SK-N-SH treated with all-trans-retinoic acid at 6 μM for 48 hours (cell line): ENCODE measurements at regions not wholly inside any gene's neighbourhood (a gene's known extent, or its start where the extent isn't known, plus 50 kb on each side); places are given as distances from the start of the nearest gene placed in this dataset.

Experiments used
- BACH2 ChIP-seq: fragments of 250-450 bp; sonication (Bioruptor Pico); IDR thresholded peaks from 2 replicates; pipeline ENCODE4 v1.9.0; 2021; ENCODE audit warnings: mild to moderate bottlenecking, borderline replicate concordance
- GLIS3 ChIP-seq: fragments of 250-450 bp; sonication (Bioruptor Pico); IDR thresholded peaks from 2 replicates; pipeline ENCODE4 v1.5.0; 2020; ENCODE audit warnings: mild to moderate bottlenecking, moderate library complexity
- OSR1 ChIP-seq: fragments of 250-450 bp; sonication (Bioruptor Pico); IDR thresholded peaks from 2 replicates; pipeline ENCODE4 v1.8.0; 2022; ENCODE audit warnings: moderate library complexity, mild to moderate bottlenecking, inconsistent platforms
- PATZ1 ChIP-seq: fragments of 250-450 bp; sonication (Bioruptor Pico); IDR thresholded peaks from 2 replicates; pipeline ENCODE4 v1.8.0; 2020; ENCODE audit warnings: mild to moderate bottlenecking, moderate library complexity, borderline replicate concordance
- RARB ChIP-seq: fragments of 250-450 bp; sonication (Bioruptor Pico); IDR thresholded peaks from 2 replicates; pipeline ENCODE4 v1.8.0; 2021; ENCODE audit warnings: mild to moderate bottlenecking, moderate library complexity
- SNAI2 ChIP-seq: fragments of 250-450 bp; sonication (Bioruptor Pico); IDR thresholded peaks from 2 replicates; pipeline ENCODE4 v1.5.0; 2020; ENCODE audit warnings: mild to moderate bottlenecking, moderate library complexity
- TCF4 ChIP-seq: fragments of 250-450 bp; sonication (Bioruptor Pico); IDR thresholded peaks from 2 replicates; pipeline ENCODE4 v1.8.0; 2021; ENCODE audit warnings: mild to moderate bottlenecking, moderate library complexity, borderline replicate concordance
- ZFP3 ChIP-seq: fragments of 250-450 bp; sonication (Bioruptor Pico); IDR thresholded peaks from 2 replicates; pipeline ENCODE4 v1.5.0; 2020; ENCODE audit warnings: mild to moderate bottlenecking, moderate library complexity
- ZFP30 ChIP-seq: fragments of 450-650 bp; formaldehyde crosslinking; IDR thresholded peaks from 2 replicates; pipeline ENCODE4 v1.5.0; 2022; ENCODE audit warnings: mild to moderate bottlenecking, moderate library complexity
- ZNF70 ChIP-seq: fragments of 450-650 bp; formaldehyde crosslinking; IDR thresholded peaks from 2 replicates; pipeline ENCODE4 v1.5.0; 2020; ENCODE audit warnings: mild to moderate bottlenecking, moderate library complexity
- ZNF8 ChIP-seq: fragments of 450-650 bp; formaldehyde crosslinking; IDR thresholded peaks from 2 replicates; pipeline ENCODE4 v1.5.0; 2020; ENCODE audit warnings: mild to moderate bottlenecking, moderate library complexity
- TF ChIP-seq, protein P1 (sequence below): fragments of 250-450 bp; sonication (Bioruptor Pico); IDR thresholded peaks from 2 replicates; pipeline ENCODE4 v1.5.0; 2020; ENCODE audit warnings: mild to moderate bottlenecking, moderate library complexity

GRCh38 chr10:29838539-29838938 is 203.8 kb upstream of the SVIL start:
- TF ChIP-seq ZFP30 (CRISPR knock-in tag), result no peak
- TF ChIP-seq, protein P1, sequence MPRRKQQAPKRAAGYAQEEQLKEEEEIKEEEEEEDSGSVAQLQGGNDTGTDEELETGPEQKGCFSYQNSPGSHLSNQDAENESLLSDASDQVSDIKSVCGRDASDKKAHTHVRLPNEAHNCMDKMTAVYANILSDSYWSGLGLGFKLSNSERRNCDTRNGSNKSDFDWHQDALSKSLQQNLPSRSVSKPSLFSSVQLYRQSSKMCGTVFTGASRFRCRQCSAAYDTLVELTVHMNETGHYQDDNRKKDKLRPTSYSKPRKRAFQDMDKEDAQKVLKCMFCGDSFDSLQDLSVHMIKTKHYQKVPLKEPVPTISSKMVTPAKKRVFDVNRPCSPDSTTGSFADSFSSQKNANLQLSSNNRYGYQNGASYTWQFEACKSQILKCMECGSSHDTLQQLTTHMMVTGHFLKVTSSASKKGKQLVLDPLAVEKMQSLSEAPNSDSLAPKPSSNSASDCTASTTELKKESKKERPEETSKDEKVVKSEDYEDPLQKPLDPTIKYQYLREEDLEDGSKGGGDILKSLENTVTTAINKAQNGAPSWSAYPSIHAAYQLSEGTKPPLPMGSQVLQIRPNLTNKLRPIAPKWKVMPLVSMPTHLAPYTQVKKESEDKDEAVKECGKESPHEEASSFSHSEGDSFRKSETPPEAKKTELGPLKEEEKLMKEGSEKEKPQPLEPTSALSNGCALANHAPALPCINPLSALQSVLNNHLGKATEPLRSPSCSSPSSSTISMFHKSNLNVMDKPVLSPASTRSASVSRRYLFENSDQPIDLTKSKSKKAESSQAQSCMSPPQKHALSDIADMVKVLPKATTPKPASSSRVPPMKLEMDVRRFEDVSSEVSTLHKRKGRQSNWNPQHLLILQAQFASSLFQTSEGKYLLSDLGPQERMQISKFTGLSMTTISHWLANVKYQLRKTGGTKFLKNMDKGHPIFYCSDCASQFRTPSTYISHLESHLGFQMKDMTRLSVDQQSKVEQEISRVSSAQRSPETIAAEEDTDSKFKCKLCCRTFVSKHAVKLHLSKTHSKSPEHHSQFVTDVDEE (CRISPR knock-in tag), result no peak
- no peak for TF ChIP-seq TCF4
- TF ChIP-seq ZNF8 (CRISPR knock-in tag), result no peak
- no peak for TF ChIP-seq ZNF70 (CRISPR knock-in tag)
- TF ChIP-seq RARB (CRISPR knock-in tag), result no peak
- TF ChIP-seq GLIS3 (CRISPR knock-in tag), result no peak
- no peak for TF ChIP-seq ZFP3 (CRISPR knock-in tag)
- TF ChIP-seq SNAI2 (CRISPR knock-in tag), result no peak
- TF ChIP-seq OSR1 (CRISPR knock-in tag), result no peak
- TF ChIP-seq BACH2 (CRISPR knock-in tag), result no peak
- TF ChIP-seq PATZ1, result no peak
